Neural progenitor cell (in vitro differentiated cells): ENCODE measurements at regions not wholly inside any gene's neighbourhood (a gene's known extent, or its start where the extent isn't known, plus 50 kb on each side); places are given as distances from the start of the nearest gene placed in this dataset.

Experiments
- DNase-seq: peaks from one replicate; pipeline ENCODE4 v3.0.0-alpha.2; 2016; ENCODE audit warnings: low spot score
- H2AFZ ChIP-seq: fragments of 200-600 bp; sonication (generic); replicated peaks from 2 replicates; pipeline ENCODE4 v1.6.1; 2016; ENCODE audit warnings: antibody characterized with exemption
- H3F3A ChIP-seq: fragments of 200-600 bp; sonication (generic); 2 replicates; pipeline ENCODE4 v1.6.1; 2016; ENCODE audit warnings: antibody characterized with exemption, low read depth
- H3K27ac ChIP-seq: fragments of 200-600 bp; sonication (generic); 2 replicates; pipeline ENCODE4 v1.5.1; 2016; ENCODE audit warnings: mild to moderate bottlenecking
- H3K27me3 ChIP-seq: fragments of 200-600 bp; sonication (generic); 2 replicates; pipeline ENCODE4 v1.6.1; 2016; ENCODE audit warnings: mild to moderate bottlenecking, moderate library complexity
- H3K36me3 ChIP-seq: fragments of 200-600 bp; sonication (generic); 2 replicates; pipeline ENCODE4 v1.5.1; 2016
- H3K4me1 ChIP-seq: fragments of 200-600 bp; sonication (generic); 2 replicates; pipeline ENCODE4 v1.6.1; 2016; ENCODE audit warnings: mixed run types
- H3K4me2 ChIP-seq: fragments of 200-600 bp; sonication (generic); 2 replicates; pipeline ENCODE4 v1.6.1; 2016
- H3K4me3 ChIP-seq: fragments of 200-600 bp; sonication (generic); 2 replicates; pipeline ENCODE4 v1.5.1; 2016
- H3K79me2 ChIP-seq: fragments of 200-600 bp; sonication (generic); 2 replicates; pipeline ENCODE4 v1.6.1; 2016; ENCODE audit warnings: low read depth
- H3K9ac ChIP-seq: fragments of 200-600 bp; sonication (generic); 2 replicates; pipeline ENCODE4 v1.6.1; 2016
- H3K9me3 ChIP-seq: fragments of 200-600 bp; sonication (generic); 2 replicates; pipeline ENCODE4 v1.5.1; 2016; ENCODE audit warnings: low read depth
- H4K20me1 ChIP-seq: fragments of 200-600 bp; sonication (generic); 2 replicates; pipeline ENCODE4 v1.6.1; 2016; ENCODE audit warnings: low read depth
- H3K27ac Mint-ChIP-seq: 3 replicates; pipeline ENCODE4 v1.8.0; 2021; ENCODE audit warnings: mixed read lengths
- H3K27me3 Mint-ChIP-seq: 2 replicates; pipeline ENCODE4 v1.8.0; 2022; ENCODE audit warnings: low read depth, mild to moderate bottlenecking, inconsistent platforms, moderate library complexity, mixed read lengths; ENCODE audit not compliant: insufficient read depth
- H3K36me3 Mint-ChIP-seq: 3 replicates; pipeline ENCODE4 v1.8.0; 2021; ENCODE audit warnings: mixed read lengths
- H3K4me1 Mint-ChIP-seq: 3 replicates; pipeline ENCODE4 v1.8.0; 2021; ENCODE audit warnings: mixed read lengths
- H3K4me3 Mint-ChIP-seq: 3 replicates; pipeline ENCODE4 v1.8.0; 2021; ENCODE audit warnings: mild to moderate bottlenecking, moderate library complexity, mixed read lengths
- H3K9me3 Mint-ChIP-seq: 3 replicates; pipeline ENCODE4 v1.8.0; 2020; ENCODE audit warnings: mixed read lengths
- EZH2 ChIP-seq: fragments of 200-600 bp; sonication (generic); IDR thresholded peaks from 2 replicates; pipeline ENCODE4 v1.6.1; 2017; ENCODE audit warnings: antibody characterized with exemption, mild to moderate bottlenecking, moderate library complexity
- EZH2phosphoT487 ChIP-seq: fragments of 200-600 bp; sonication (generic); IDR thresholded peaks from 2 replicates; pipeline ENCODE4 v1.6.1; 2017; ENCODE audit warnings: antibody characterized with exemption
- TF ChIP-seq, protein P1 (sequence below): fragments of 200-600 bp; sonication (generic); IDR thresholded peaks from 2 replicates; pipeline ENCODE4 v1.5.1; 2017; ENCODE audit warnings: antibody characterized with exemption, mild to moderate bottlenecking

DNA sequence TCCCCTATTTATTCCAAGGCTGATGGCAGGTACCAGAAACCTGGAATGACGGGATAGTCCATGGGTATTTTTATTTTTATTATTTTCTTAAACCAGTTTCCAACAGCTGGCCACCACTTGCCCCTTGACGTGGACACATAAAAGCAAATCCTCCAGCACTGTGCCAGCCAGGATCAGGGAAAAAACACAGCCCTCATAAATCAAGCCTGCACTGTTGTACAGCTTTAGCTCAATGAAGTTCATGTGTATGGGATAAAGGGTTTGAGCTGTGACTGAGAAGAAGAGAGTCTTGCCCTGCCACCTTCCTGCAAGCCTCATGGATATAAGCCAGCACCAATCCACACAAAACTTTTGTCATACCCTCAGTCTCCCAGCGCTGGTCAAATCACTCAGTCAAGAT lies 303.8 kb upstream of the SPAG17 start:
- H3K27me3 ChIP-seq = no peaks in the 10 kb centered on the region
- no peak overlapping the region for H3K4me3 ChIP-seq
- H4K20me1 ChIP-seq = no peaks in the 10 kb centered on the region
- no peak overlapping the region for H3K27ac ChIP-seq
- H3K4me1 ChIP-seq = peaks cover 22% of the 10 kb centered on the region
- no peak for DNase-seq
- H3K27me3 Mint-ChIP-seq = no peaks in the 10 kb centered on the region
- H3K4me2 ChIP-seq = no peak overlapping the region
- no peak overlapping the region for H3K27ac Mint-ChIP-seq
- H3K9me3 ChIP-seq = no peaks in the 10 kb centered on the region
- H3K9ac ChIP-seq = no peak overlapping the region
- H3F3A ChIP-seq = peaks cover 10% of the 10 kb centered on the region
- H3K36me3 Mint-ChIP-seq = no peaks in the 10 kb centered on the region
- H2AFZ ChIP-seq = no peak overlapping the region
- no peak overlapping the region for H3K4me3 Mint-ChIP-seq
- TF ChIP-seq EZH2phosphoT487 = no peak
- TF ChIP-seq, protein P1, sequence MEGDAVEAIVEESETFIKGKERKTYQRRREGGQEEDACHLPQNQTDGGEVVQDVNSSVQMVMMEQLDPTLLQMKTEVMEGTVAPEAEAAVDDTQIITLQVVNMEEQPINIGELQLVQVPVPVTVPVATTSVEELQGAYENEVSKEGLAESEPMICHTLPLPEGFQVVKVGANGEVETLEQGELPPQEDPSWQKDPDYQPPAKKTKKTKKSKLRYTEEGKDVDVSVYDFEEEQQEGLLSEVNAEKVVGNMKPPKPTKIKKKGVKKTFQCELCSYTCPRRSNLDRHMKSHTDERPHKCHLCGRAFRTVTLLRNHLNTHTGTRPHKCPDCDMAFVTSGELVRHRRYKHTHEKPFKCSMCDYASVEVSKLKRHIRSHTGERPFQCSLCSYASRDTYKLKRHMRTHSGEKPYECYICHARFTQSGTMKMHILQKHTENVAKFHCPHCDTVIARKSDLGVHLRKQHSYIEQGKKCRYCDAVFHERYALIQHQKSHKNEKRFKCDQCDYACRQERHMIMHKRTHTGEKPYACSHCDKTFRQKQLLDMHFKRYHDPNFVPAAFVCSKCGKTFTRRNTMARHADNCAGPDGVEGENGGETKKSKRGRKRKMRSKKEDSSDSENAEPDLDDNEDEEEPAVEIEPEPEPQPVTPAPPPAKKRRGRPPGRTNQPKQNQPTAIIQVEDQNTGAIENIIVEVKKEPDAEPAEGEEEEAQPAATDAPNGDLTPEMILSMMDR = no peak
- no peak for TF ChIP-seq EZH2
- no peaks in the 10 kb centered on the region for H3K36me3 ChIP-seq
- H3K9me3 Mint-ChIP-seq = no peaks in the 10 kb centered on the region
- H3K4me1 Mint-ChIP-seq = peaks cover 10% of the 10 kb centered on the region
- no peaks in the 10 kb centered on the region for H3K79me2 ChIP-seq

DNA sequence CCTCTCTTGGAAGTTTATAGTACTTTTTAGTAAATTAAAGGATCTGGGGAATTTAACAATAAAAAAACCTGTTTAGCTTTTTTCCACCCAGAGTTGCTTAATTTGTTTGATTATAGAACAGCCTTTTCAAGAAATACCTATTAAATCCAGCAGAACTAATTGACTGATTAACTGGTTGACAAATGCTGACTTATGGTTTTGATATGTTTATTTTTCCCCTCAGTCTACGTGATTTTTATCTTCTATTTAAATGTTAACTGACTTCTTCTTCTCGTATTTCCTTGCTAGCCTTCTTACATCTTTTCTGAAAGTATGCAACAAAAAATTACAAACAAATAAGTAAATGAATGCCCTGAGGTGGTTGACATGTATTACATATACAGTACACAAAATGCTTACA lies 302.9 kb upstream of the SPAG17 start:
- TF ChIP-seq EZH2 (no peak), EZH2phosphoT487 (no peak)
- TF ChIP-seq, protein P1 = no peak
- Histone ChIP-seq H3K4me1 (peaks cover 22% of the 10 kb centered on the region), H2AFZ (no peak overlapping the region), H3K4me3 (no peak overlapping the region), H3K4me2 (no peak overlapping the region), H3K27me3 (no peaks in the 10 kb centered on the region), H3K79me2 (no peaks in the 10 kb centered on the region), H3K36me3 (no peaks in the 10 kb centered on the region), H3K9ac (no peak overlapping the region), H3K27ac (no peak overlapping the region), H4K20me1 (no peaks in the 10 kb centered on the region), H3F3A (peaks cover 10% of the 10 kb centered on the region), H3K9me3 (no peaks in the 10 kb centered on the region)
- Mint-ChIP-seq H3K4me3 (no peak overlapping the region), H3K27me3 (no peaks in the 10 kb centered on the region), H3K27ac (no peak overlapping the region), H3K36me3 (no peaks in the 10 kb centered on the region), H3K4me1 (peaks cover 10% of the 10 kb centered on the region), H3K9me3 (no peaks in the 10 kb centered on the region)
- DNase-seq = no peak

DNA sequence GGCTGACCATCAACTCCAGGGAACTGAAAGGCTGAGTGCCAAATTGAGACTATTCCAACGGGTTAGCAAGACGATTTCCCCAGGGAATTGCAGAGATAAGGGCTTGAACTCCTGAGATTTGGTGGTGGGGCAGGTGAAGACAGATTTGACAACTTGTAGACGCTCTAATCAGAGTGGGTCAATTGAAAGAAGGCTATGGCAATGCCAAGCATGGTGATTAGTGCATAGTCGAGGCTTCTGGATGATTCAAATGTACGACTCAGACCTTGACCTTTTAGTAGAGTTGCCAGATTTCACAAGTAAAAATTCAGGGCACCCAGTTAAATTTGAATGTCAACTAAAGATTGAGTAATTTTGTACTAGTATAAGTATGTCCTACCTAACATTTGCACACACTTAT lies 302.1 kb upstream of the SPAG17 start:
- H3K4me2 ChIP-seq = no peak overlapping the region
- H2AFZ ChIP-seq = no peak overlapping the region
- no peak for DNase-seq
- no peaks in the 10 kb centered on the region for H3K36me3 Mint-ChIP-seq
- no peaks in the 10 kb centered on the region for H4K20me1 ChIP-seq
- peaks cover 17% of the 10 kb centered on the region for H3K4me1 ChIP-seq
- no peak overlapping the region for H3K4me3 Mint-ChIP-seq
- H3K27ac Mint-ChIP-seq = no peak overlapping the region
- H3F3A ChIP-seq = peaks cover 10% of the 10 kb centered on the region
- H3K27me3 ChIP-seq = no peaks in the 10 kb centered on the region
- H3K9me3 Mint-ChIP-seq = no peaks in the 10 kb centered on the region
- TF ChIP-seq EZH2phosphoT487 = no peak
- TF ChIP-seq, protein P1 = no peak
- no peak for TF ChIP-seq EZH2
- H3K27me3 Mint-ChIP-seq = no peaks in the 10 kb centered on the region
- H3K36me3 ChIP-seq = no peaks in the 10 kb centered on the region
- H3K9me3 ChIP-seq = no peaks in the 10 kb centered on the region
- peak overlapping the region; percentile 48 for H3K27ac ChIP-seq
- H3K4me1 Mint-ChIP-seq = peaks cover 10% of the 10 kb centered on the region
- H3K4me3 ChIP-seq = no peak overlapping the region
- H3K79me2 ChIP-seq = no peaks in the 10 kb centered on the region
- H3K9ac ChIP-seq = no peak overlapping the region
